ENCODE measurements at regions not wholly inside any gene's neighbourhood (a gene's known extent, or its start where the extent isn't known, plus 50 kb on each side); places are given as distances from the start of the nearest gene placed in this dataset.

DNA sequence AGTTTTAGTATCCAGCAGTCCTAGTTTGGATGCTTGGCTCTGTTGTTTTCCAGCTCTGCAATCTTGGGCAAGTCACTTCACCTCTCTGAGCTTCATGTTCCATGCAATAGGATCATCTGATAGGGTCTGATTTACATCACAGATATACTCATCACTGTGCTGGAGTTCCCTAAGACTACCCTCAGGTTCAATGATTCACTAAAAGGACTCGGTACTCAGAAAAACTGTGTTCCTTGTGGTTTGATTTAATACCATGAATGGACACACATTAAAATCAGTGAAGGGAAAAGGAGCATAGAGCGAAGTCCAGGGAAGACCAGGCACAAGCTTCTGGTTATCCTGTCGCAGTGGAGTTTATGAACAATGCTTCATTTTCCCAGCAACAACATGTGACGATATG lies 119.9 kb upstream of the EFNA5 start:
- no peak for ATAC-seq
- no peak for TF ChIP-seq SNAI2 (CRISPR knock-in tag; IDR thresholded peaks at IDR 0.05)
- TF ChIP-seq PPARA (CRISPR knock-in tag; IDR thresholded peaks at IDR 0.05; ENCODE audit: borderline replicate concordance), result no peak
- no peak for TF ChIP-seq OSR1 (CRISPR knock-in tag; IDR thresholded peaks at IDR 0.05)
- TF ChIP-seq, protein P1, sequence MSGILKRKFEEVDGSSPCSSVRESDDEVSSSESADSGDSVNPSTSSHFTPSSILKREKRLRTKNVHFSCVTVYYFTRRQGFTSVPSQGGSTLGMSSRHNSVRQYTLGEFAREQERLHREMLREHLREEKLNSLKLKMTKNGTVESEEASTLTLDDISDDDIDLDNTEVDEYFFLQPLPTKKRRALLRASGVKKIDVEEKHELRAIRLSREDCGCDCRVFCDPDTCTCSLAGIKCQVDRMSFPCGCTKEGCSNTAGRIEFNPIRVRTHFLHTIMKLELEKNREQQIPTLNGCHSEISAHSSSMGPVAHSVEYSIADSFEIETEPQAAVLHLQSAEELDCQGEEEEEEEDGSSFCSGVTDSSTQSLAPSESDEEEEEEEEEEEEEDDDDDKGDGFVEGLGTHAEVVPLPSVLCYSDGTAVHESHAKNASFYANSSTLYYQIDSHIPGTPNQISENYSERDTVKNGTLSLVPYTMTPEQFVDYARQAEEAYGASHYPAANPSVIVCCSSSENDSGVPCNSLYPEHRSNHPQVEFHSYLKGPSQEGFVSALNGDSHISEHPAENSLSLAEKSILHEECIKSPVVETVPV (CRISPR knock-in tag; IDR thresholded peaks at IDR 0.05), result no peak
- no peak for TF ChIP-seq ZC3H10 (CRISPR knock-in tag; IDR thresholded peaks at IDR 0.05)
- no peak for TF ChIP-seq BACH2 (CRISPR knock-in tag; IDR thresholded peaks at IDR 0.05; ENCODE audit: borderline replicate concordance)
- no peak for TF ChIP-seq ZFP3 (CRISPR knock-in tag; IDR thresholded peaks at IDR 0.05)
- TF ChIP-seq RARB (CRISPR knock-in tag; IDR thresholded peaks at IDR 0.05), result no peak
- TF ChIP-seq ZNF8 (CRISPR knock-in tag; IDR thresholded peaks at IDR 0.05), result no peak
- no peak for TF ChIP-seq GLIS3 (CRISPR knock-in tag; IDR thresholded peaks at IDR 0.05)
- TF ChIP-seq ISL1 (CRISPR knock-in tag; IDR thresholded peaks at IDR 0.05), result no peak
- TF ChIP-seq, protein P2, sequence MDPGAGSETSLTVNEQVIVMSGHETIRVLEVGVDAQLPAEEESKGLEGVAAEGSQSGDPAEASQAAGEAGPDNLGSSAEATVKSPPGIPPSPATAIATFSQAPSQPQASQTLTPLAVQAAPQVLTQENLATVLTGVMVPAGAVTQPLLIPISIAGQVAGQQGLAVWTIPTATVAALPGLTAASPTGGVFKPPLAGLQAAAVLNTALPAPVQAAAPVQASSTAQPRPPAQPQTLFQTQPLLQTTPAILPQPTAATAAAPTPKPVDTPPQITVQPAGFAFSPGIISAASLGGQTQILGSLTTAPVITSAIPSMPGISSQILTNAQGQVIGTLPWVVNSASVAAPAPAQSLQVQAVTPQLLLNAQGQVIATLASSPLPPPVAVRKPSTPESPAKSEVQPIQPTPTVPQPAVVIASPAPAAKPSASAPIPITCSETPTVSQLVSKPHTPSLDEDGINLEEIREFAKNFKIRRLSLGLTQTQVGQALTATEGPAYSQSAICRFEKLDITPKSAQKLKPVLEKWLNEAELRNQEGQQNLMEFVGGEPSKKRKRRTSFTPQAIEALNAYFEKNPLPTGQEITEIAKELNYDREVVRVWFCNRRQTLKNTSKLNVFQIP (CRISPR knock-in tag; IDR thresholded peaks at IDR 0.05; ENCODE audit: borderline replicate concordance, low read depth), result no peak
- TF ChIP-seq CREB5 (CRISPR knock-in tag; IDR thresholded peaks at IDR 0.05; ENCODE audit: low read depth), result no peak
- no peak for TF ChIP-seq TSHZ2 (CRISPR knock-in tag; IDR thresholded peaks at IDR 0.05)
- TF ChIP-seq ZNF70 (CRISPR knock-in tag; IDR thresholded peaks at IDR 0.05), result no peak

DNA sequence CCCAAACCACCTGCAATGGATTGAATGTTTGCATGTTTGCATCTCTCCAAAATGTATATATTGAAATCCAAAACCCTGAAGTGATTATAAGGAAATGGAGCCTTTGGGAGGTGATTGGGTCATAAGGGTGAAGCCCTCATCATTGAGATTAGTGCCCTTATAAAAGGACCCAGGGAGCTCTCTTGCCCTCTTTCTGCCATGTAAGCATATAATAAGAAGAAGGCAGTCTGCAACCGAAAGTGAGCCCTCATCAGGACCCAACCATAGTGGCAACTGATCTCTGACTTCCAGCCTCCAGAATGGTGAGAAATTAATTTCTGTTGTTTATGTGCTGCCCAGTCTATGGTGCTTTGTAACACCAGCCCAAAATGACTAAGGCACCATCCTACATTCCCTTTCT lies 115.7 kb upstream of the EFNA5 start:
- no peak for ATAC-seq
- TF ChIP-seq ZFP3 (CRISPR knock-in tag; IDR thresholded peaks at IDR 0.05), result no peak
- TF ChIP-seq, protein P1 (CRISPR knock-in tag; IDR thresholded peaks at IDR 0.05), result no peak
- no peak for TF ChIP-seq RARB (CRISPR knock-in tag; IDR thresholded peaks at IDR 0.05)
- no peak for TF ChIP-seq ZNF8 (CRISPR knock-in tag; IDR thresholded peaks at IDR 0.05)
- no peak for TF ChIP-seq OSR1 (CRISPR knock-in tag; IDR thresholded peaks at IDR 0.05)
- TF ChIP-seq, protein P2 (CRISPR knock-in tag; IDR thresholded peaks at IDR 0.05; ENCODE audit: borderline replicate concordance, low read depth), result no peak
- TF ChIP-seq ZNF565 (CRISPR knock-in tag; conservative IDR thresholded peaks at IDR 0.05; ENCODE audit: low read depth), result no peak
- TF ChIP-seq ISL1 (CRISPR knock-in tag; IDR thresholded peaks at IDR 0.05), result no peak
- no peak for TF ChIP-seq ARNTL (CRISPR knock-in tag; IDR thresholded peaks at IDR 0.05; ENCODE audit: borderline replicate concordance, low read depth)
- no peak for TF ChIP-seq ESRRG (CRISPR knock-in tag; IDR thresholded peaks at IDR 0.05)
- TF ChIP-seq ZNF70 (CRISPR knock-in tag; IDR thresholded peaks at IDR 0.05), result no peak
- no peak for TF ChIP-seq CREB5 (CRISPR knock-in tag; IDR thresholded peaks at IDR 0.05; ENCODE audit: low read depth)
- TF ChIP-seq SNAI2 (CRISPR knock-in tag; IDR thresholded peaks at IDR 0.05), result no peak
